Fibroblast of skin of scalp (primary cell): ENCODE measurements at regions not wholly inside any gene's neighbourhood (a gene's known extent, or its start where the extent isn't known, plus 50 kb on each side); places are given as distances from the start of the nearest gene placed in this dataset.

Source experiments
- DNase-seq: peaks from one replicate; pipeline ENCODE4 v3.0.0-alpha.2; 2013

GRCh38 chr1:14363036-14363590 is 235.4 kb upstream of the KAZN start:
- no peak for DNase-seq

- DNase-seq: no peak
These were observed 234.6 kb upstream of the KAZN start for GRCh38 chr1:14363707-14364413.

- DNase-seq: no peak
These were observed 233.0 kb upstream of the KAZN start for GRCh38 chr1:14365301-14365988.

- DNase-seq: peak; percentile 40
These were observed 232.1 kb upstream of the KAZN start for GRCh38 chr1:14366091-14367018.

- no peak for DNase-seq
These were observed 231.0 kb upstream of the KAZN start for GRCh38 chr1:14367451-14367850.

- peak; percentile 36 for DNase-seq
These were observed 228.8 kb upstream of the KAZN start for GRCh38 chr1:14369526-14370213.

GRCh38 chr1:14371771-14372497 is 226.6 kb upstream of the KAZN start:
- peak; percentile 70 for DNase-seq

- DNase-seq: no peak
These were observed 226.0 kb upstream of the KAZN start for GRCh38 chr1:14372526-14372925.

- DNase-seq: no peak
These were observed 225.3 kb upstream of the KAZN start for GRCh38 chr1:14373081-14373758.

- DNase-seq: no peak
These were observed 223.3 kb upstream of the KAZN start for GRCh38 chr1:14375226-14375625.

- DNase-seq: no peak
These were observed 221.1 kb upstream of the KAZN start for GRCh38 chr1:14377386-14377785.

- no peak for DNase-seq
These were observed 218.1 kb upstream of the KAZN start for GRCh38 chr1:14380408-14380807.

GRCh38 chr1:14390816-14391215 is 207.7 kb upstream of the KAZN start:
- no peak for DNase-seq

GRCh38 chr1:14392161-14392858 is 206.2 kb upstream of the KAZN start:
- DNase-seq: no peak

GRCh38 chr1:14392859-14393365 is 205.6 kb upstream of the KAZN start:
- no peak for DNase-seq

- DNase-seq: no peak
These were observed 202.4 kb upstream of the KAZN start for GRCh38 chr1:14396100-14396499.

GRCh38 chr1:14403961-14404645 is 194.4 kb upstream of the KAZN start:
- DNase-seq: no peak

- peak; percentile 21 for DNase-seq
These were observed 193.6 kb upstream of the KAZN start for GRCh38 chr1:14404862-14405301.

- no peak for DNase-seq
These were observed 186.2 kb upstream of the KAZN start for GRCh38 chr1:14412235-14412634.
